Psoas muscle (tissue), 7 donors: ENCODE measurements at regions not wholly inside any gene's neighbourhood (a gene's known extent, or its start where the extent isn't known, plus 50 kb on each side); places are given as distances from the start of the nearest gene placed in this dataset.
"Not testable (repeated sequence)": the region's sequence is repeated elsewhere in the genome, so short reads cannot be mapped to it uniquely, and the experiment has no call there.

Experiments
- ATAC-seq, 4 donors: fragments of 200-7000 bp; cut with Tn5 transposase; one replicate each; pipeline ENCODE4 v1.9.1; 2020; ENCODE audit warnings: moderate library complexity in 3 of 4, mild to moderate bottlenecking in 2 of 4
- DNase-seq, 2 donors: peaks; one replicate each; pipeline ENCODE4 v3.0.0-alpha.2; 2020
- H3K27ac ChIP-seq: fragments of 200-600 bp; one replicate; pipeline ENCODE4 v1.8.0; 2022
- H3K27me3 ChIP-seq, 3 donors: fragments of 200-600 bp in 1 of 3; one replicate each; pipeline versions ENCODE4 v1.6.1 to v1.8.0; 2013 to 2022; ENCODE audit warnings: low read length in 2 of 3, mild to moderate bottlenecking in 2 of 3, moderate library complexity in 1 of 3; ENCODE audit not compliant: insufficient read depth in 3 of 3
- H3K36me3 ChIP-seq, 2 donors: fragments of 200-600 bp in 1 of 2; one replicate each; pipeline versions ENCODE4 v1.6.1 to v1.8.0; 2013 to 2022; ENCODE audit warnings: low read depth in 1 of 2, mild to moderate bottlenecking in 1 of 2, moderate library complexity in 1 of 2; ENCODE audit not compliant: insufficient read depth in 1 of 2
- H3K4me1 ChIP-seq: fragments of 200-600 bp; one replicate; pipeline ENCODE4 v1.8.0; 2022
- H3K4me3 ChIP-seq: fragments of 200-600 bp; one replicate; pipeline ENCODE4 v1.8.0; 2022; ENCODE audit warnings: mild to moderate bottlenecking
- H3K9me3 ChIP-seq: fragments of 200-600 bp; one replicate; pipeline ENCODE4 v1.8.0; 2022
- WGBS, 3 donors: extraction: QIAGEN DNeasy Blood & Tissue Kit; methylation state at CpG; one replicate each; pipeline versions ENCODE4 v1.1.6 to v1.1.7; 2013; 5-methylcytosine and 5-hydroxymethylcytosine counted together
- intact Hi-C, 2 donors: fragments of 100-400 bp; cut with DNase I; formaldehyde crosslinking; loops; one replicate each; pipeline versions ENCODE4 v1.11.0 to v1.14.2; 2022
- TF ChIP-seq, protein P1 (sequence below): fragments of 200-600 bp; IDR thresholded peaks from one replicate; pipeline ENCODE4 v1.8.0; 2022; ENCODE audit warnings: antibody characterized with exemption
- donor health status: healthy with polysubstance abuse.
- donor health status: DM: no; HTN: no; CAD: no; lungs with moderate emphysema.
- donor health status: Bipolar disorder and iron deficiency.
- donor health status: healthy.
- donor health status: DM: yes; HTN: yes; CAD: no.
- donor health status: DM: no; HTN: no; CAD: no.
- donor health status: DM: yes; HTN: yes; CAD: no.

DNA sequence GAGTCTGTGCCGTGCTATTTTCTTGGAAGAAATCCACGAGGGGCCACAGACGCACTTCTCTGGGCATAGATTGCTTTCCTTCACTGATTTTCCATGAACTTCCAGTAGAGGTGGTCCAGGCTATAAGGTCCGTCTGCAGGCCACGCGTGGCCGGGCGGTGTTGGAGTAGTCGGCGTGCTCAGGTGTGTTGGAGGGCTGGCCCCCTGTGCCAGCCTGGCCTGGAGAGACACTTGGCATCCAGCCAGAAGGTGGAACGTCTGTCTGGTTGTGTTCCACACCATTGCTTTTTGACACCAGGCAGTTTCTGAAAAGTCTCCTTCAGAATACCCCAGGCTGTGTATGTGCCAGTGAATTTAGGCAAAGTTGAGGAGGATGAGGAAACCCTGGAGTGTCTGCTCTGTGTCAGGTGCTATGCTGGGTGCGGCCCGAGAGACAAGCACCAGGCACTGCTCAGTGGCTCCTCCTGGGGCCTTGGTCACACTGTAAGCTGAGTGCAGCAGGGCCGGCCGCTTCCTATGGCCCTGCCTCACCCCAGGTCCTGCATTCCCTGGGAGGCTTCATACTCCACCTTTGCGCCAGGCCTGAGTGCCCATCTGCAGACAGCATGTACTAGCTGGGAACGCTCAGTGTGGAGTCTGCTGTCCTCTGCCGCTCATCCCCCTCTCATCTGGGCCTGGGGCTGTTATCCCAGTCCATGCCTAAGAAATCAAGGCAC, 52.1 kb upstream of the TAMM41 start:
- Histone ChIP-seq H3K36me3 (no peaks in the 10 kb centered on the region), H3K27me3 (peaks cover 0 to 1% (median 0%) of the 10 kb centered on the region in 3 donors), H3K27ac (no peak overlapping the region), H3K4me3 (no peak overlapping the region), H3K9me3 (no peaks in the 10 kb centered on the region), H3K4me1 (no peaks in the 10 kb centered on the region)
- ATAC-seq (no peak), DNase-seq (no peak)
- TF ChIP-seq, protein P1, sequence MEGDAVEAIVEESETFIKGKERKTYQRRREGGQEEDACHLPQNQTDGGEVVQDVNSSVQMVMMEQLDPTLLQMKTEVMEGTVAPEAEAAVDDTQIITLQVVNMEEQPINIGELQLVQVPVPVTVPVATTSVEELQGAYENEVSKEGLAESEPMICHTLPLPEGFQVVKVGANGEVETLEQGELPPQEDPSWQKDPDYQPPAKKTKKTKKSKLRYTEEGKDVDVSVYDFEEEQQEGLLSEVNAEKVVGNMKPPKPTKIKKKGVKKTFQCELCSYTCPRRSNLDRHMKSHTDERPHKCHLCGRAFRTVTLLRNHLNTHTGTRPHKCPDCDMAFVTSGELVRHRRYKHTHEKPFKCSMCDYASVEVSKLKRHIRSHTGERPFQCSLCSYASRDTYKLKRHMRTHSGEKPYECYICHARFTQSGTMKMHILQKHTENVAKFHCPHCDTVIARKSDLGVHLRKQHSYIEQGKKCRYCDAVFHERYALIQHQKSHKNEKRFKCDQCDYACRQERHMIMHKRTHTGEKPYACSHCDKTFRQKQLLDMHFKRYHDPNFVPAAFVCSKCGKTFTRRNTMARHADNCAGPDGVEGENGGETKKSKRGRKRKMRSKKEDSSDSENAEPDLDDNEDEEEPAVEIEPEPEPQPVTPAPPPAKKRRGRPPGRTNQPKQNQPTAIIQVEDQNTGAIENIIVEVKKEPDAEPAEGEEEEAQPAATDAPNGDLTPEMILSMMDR = no peak
- intact Hi-C loops = no loop called here
- WGBS, 3 donors = 80 to 81% (median 80%) methylated on average over 18 of the region's 18 CpGs

DNA sequence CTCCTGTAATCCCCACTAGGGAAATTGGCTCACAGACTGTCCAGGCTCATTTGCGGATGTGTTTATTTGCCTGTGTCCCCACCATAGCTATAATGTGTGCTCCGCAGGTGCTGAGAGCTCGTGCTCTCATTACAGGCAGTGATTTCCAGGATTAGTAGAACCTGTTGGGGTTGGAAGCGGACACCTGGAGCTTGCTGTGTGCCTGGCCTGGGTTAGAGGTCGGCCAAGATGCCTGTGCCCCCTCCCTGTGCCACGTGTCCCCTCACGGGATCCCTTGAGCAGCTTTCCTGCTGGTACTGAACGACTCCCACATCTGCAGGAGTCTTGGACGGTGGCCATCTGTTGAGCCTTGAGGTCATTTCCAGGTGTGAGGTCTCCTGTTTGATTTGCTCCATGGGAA, 52.7 kb upstream of the TAMM41 start:
- DNase-seq, H3K4me3 ChIP-seq, H3K27me3 ChIP-seq, H3K4me1 ChIP-seq, H3K27ac ChIP-seq, H3K36me3 ChIP-seq, intact Hi-C loops, ATAC-seq, H3K9me3 ChIP-seq: not testable (repeated sequence)
- WGBS, 3 donors = 55 to 66% (median 61%) methylated on average over 8 to 9 of the region's 9 CpGs

DNA sequence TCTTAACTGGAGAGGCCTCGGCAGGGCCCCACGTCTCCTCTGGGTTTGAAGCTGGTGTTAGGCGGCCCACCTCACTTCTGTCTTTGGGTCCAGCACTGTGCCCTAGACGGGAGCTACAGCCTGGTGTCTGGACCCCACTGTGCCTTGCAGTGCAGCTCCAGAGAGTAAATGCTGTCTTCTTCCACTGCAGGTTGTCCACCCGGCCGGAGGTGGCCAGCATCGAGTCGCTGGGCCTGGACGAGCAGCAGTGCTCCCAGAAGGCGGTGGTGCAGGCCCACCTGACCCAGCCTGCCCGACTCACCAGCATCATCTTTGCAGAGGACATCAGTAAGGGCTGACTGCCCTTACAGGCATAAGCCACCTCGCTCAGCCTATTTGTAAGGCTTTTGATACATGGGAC, 53.1 kb upstream of the TAMM41 start:
- no peaks in the 10 kb centered on the region for H3K4me1 ChIP-seq
- H3K27me3 ChIP-seq = peaks cover 0 to 1% (median 0%) of the 10 kb centered on the region in 3 donors
- intact Hi-C loops = no loop called here
- H3K36me3 ChIP-seq = no peaks in the 10 kb centered on the region
- H3K4me3 ChIP-seq = no peak overlapping the region
- DNase-seq (no peak), ATAC-seq (no peak)
- no peaks in the 10 kb centered on the region for H3K9me3 ChIP-seq
- WGBS, 3 donors = 85 to 89% (median 87%) methylated on average over 12 of the region's 12 CpGs
- TF ChIP-seq, protein P1 = no peak
- H3K27ac ChIP-seq = no peak overlapping the region

DNA sequence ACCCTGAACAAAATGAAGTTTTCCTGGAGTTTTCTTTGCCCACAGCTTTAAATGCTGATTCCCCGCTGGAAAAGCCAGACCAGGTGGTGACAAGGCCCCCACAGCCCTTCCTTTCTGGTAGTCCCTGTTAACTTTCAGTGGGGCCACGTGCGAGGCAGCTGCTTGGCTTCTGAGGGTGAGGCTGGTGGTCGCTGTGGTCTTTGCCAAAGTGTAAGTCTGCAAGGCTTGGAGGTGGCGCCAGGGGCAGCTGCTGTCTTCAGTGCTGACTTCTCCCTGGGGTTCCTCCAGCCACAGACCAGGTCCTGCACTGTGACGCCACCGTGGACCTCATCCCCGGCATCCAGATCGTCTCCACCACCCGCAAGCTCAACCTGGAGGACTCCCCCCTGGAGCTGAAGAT, 54.1 kb upstream of the TAMM41 start:
- WGBS, 3 donors = 42 to 43% (median 43%) methylated on average over 9 to 10 of the region's 10 CpGs
- TF ChIP-seq, protein P1 = no peak

DNA sequence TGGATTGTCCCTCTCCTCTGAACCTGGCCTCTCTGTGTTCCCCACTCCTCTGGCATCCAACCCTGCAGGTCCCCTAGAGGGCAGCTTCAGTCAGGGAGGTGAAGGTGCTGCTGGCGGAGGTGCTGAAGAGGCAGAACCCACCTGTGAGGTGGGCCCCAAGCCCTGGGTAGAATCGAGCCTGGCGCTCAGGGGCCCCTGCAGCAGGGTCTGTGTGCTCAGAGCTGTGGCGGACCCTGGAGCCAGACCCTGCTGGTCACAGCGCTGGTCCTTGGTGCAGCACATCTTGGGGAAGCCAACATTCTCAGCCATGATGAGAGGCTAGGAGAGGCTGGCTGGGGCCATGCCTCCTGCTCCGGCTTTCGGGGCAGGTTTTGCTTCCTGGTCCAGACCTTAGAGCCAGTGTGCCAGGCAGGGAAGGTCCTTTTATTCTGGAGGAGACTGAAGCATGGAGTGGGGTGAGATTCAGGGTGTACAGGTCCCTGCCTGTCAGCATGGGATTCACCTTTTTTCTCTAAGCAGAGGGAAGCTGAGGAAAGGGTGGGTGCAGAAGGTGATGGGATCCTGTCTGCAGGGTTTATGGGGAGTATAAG, 54.7 kb upstream of the TAMM41 start:
- Histone ChIP-seq H3K4me3 (no peak overlapping the region), H3K4me1 (no peaks in the 10 kb centered on the region), H3K9me3 (no peaks in the 10 kb centered on the region), H3K36me3 (no peaks in the 10 kb centered on the region), H3K27ac (no peak overlapping the region), H3K27me3 (peaks cover 0 to 1% (median 0%) of the 10 kb centered on the region in 3 donors)
- ATAC-seq = no peak
- WGBS, 3 donors = 84 to 90% (median 90%) methylated on average over 7 of the region's 7 CpGs
- no peak for DNase-seq
- TF ChIP-seq, protein P1 = no peak
- intact Hi-C loops = no loop called here

More for the DNA sequence above, 54.1 kb upstream of the TAMM41 start:
- DNase-seq = no peak
- Histone ChIP-seq H3K4me1 (no peaks in the 10 kb centered on the region), H3K27ac (no peak overlapping the region), H3K9me3 (no peaks in the 10 kb centered on the region), H3K27me3 (peaks cover 0 to 1% (median 0%) of the 10 kb centered on the region in 3 donors), H3K4me3 (no peak overlapping the region), H3K36me3 (no peaks in the 10 kb centered on the region)
- ATAC-seq = no peak
- intact Hi-C loops = no loop called here
